Astrocyte of the spinal cord (primary cell): ENCODE measurements at regions not wholly inside any gene's neighbourhood (a gene's known extent, or its start where the extent isn't known, plus 50 kb on each side); places are given as distances from the start of the nearest gene placed in this dataset.
A peak's percentile ranks its signal among the peaks of the same experiment; 100 is the strongest.

Experiments
- DNase-seq: peaks from one replicate; pipeline ENCODE4 v3.0.0; 2011; ENCODE audit warnings: low read depth, low spot score
- H3K4me3 ChIP-seq: 2 replicates; pipeline ENCODE4 v1.5.1; 2011; ENCODE audit warnings: low read depth, mild to moderate bottlenecking, low read length, moderate library complexity
- in situ Hi-C: cut with HindIII; loops from 2 replicates; pipeline ENCODE4 v1.10.0; 2017; ENCODE audit warnings: low sequenced_read_pairs
- TF ChIP-seq, protein P1 (sequence below): IDR thresholded peaks from 2 replicates; pipeline ENCODE4 v1.5.1; 2012; ENCODE audit warnings: low read depth, mild to moderate bottlenecking, low read length, inconsistent platforms

DNA sequence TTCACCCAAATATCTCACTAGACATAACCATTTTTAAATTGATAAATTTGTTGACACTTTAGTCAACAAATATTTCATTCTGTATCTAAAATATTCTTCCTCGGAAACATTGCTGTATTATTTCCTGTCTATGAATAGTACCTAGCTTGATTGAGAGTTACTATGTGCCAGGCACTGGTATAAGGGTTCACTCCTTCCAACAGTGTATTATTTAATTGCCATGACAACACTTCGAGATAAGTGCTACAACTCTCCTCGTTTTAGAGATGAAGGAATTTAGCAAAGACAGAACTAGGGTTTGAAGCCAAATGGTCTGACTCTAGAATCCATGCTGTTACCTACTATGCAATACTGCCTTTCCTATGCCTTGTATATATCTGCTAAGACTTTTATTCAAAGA, 287.2 kb downstream of the YTHDC2 start:
- H3K4me3 ChIP-seq, result no peak overlapping the region
- in situ Hi-C loops, result no loop called here
- TF ChIP-seq, protein P1, sequence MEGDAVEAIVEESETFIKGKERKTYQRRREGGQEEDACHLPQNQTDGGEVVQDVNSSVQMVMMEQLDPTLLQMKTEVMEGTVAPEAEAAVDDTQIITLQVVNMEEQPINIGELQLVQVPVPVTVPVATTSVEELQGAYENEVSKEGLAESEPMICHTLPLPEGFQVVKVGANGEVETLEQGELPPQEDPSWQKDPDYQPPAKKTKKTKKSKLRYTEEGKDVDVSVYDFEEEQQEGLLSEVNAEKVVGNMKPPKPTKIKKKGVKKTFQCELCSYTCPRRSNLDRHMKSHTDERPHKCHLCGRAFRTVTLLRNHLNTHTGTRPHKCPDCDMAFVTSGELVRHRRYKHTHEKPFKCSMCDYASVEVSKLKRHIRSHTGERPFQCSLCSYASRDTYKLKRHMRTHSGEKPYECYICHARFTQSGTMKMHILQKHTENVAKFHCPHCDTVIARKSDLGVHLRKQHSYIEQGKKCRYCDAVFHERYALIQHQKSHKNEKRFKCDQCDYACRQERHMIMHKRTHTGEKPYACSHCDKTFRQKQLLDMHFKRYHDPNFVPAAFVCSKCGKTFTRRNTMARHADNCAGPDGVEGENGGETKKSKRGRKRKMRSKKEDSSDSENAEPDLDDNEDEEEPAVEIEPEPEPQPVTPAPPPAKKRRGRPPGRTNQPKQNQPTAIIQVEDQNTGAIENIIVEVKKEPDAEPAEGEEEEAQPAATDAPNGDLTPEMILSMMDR, result no peak
- DNase-seq, result no peak

DNA sequence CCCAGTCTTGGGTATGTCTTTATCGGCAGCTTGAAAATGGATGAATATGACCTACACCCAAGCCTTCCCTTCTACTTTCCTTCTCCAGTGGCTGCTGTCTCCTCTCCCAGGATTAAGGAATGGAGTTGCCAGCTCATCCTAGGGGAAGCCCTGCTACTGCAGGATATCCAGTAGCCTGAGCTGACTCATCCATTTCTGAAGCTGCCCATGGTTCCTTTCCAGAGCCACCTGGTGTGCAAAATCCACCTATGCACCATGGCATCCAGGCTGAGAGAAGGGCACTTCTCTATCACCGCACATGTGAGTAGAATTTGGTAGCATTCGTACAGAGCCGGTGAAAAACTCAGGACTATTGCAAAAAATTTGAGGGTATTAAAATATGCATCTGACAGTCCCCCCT, 290.8 kb downstream of the YTHDC2 start:
- no peak overlapping the region for H3K4me3 ChIP-seq
- in situ Hi-C loops, result no loop called here
- TF ChIP-seq, protein P1, result no peak
- no peak for DNase-seq

DNA sequence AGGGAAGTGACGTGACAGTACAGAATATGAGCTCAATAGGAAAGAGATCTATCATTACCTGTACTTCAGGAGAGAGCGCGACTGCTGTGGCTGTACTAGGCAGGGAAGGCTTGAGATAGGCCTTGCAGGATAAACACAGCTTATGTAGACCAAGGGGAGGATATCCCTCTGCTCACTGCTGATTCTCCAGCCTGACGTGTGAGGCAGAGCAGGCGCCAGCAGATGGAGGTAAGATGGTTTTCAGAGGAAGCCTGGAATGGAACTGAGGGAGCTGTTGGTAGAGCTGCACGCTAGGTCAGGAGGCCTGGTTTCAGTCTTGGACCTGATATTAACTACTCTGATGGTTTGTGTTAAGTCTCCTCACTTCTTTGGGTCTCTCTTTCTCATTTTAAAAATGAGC, 291.4 kb downstream of the YTHDC2 start:
- in situ Hi-C loops, result no loop called here
- TF ChIP-seq, protein P1, result no peak
- DNase-seq, result no peak
- H3K4me3 ChIP-seq, result no peak overlapping the region

DNA sequence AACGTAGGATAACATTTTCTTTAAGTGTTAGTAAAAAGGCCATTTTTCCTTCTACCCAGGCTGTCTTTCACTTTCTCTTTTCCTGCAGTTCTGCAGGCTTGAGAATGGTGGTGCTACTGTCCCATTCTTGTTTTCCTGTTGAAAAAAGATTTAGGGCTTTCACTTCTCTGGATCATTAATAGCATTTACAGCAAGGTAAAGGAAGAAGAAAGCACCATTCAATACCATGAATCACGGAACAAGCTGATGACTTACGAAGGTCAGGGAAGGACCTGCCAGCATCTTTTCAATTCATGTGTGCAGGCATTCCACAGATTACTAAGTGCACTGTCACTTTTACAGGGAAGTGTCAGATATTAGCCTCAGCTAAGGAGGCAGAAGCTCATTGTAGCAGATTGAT, 292.8 kb downstream of the YTHDC2 start:
- H3K4me3 ChIP-seq, result no peak overlapping the region
- TF ChIP-seq, protein P1, result peak; percentile 51
- in situ Hi-C loops, result no loop called here
- DNase-seq, result peak; percentile 28

DNA sequence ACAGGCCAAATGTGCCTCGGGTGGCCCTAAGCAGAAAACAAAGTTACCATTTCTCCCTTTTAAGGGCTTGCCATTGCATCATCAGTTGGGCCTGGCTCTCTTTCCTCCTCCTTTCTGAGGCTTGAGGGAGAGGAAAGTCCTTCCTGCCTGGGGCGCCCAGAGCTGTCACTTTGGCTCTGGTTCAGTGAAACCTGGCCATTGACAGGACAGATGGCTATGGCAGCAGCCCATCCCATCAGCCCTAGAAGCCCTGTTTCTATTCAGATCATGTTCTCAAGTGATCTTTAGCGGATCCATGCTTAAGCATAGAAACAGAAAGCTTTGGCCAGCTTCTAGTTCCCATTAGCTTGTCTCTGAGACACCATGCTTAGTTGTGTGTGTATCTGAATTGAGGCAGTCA, 293.4 kb downstream of the YTHDC2 start:
- no peak overlapping the region for H3K4me3 ChIP-seq
- TF ChIP-seq, protein P1, result no peak
- peak; percentile 11 for DNase-seq
- in situ Hi-C loops, result no loop called here

DNA sequence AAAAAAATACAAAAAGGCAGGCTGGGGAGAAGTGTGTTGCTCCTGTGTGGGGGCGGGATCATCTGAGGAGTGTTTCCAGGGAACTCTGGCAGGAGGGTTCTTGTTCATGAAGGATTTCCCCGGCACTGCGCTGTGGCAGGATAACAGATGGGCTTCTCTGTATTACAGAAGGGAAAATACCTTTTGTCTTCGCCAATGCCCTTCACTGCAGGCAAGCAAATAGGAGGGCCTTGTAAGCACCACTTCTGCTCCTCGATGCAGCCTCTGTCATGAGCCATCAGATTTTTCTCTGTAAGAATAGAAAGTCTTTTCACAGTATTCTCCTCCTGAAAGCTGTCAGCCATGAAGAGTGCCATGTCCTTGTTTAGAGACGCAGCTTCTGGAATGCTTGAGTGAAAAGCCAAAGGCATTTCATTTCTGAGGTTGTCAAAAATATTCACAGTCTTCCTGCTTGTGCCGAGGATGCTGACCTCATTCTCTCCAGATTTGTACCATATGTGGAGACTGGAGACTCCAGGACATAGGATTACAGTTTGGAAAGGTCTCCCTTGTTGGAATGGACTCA, 294.0 kb downstream of the YTHDC2 start:
- no peak overlapping the region for H3K4me3 ChIP-seq
- peak; percentile 13 for DNase-seq
- TF ChIP-seq, protein P1, result no peak
- in situ Hi-C loops, result no loop called here

DNA sequence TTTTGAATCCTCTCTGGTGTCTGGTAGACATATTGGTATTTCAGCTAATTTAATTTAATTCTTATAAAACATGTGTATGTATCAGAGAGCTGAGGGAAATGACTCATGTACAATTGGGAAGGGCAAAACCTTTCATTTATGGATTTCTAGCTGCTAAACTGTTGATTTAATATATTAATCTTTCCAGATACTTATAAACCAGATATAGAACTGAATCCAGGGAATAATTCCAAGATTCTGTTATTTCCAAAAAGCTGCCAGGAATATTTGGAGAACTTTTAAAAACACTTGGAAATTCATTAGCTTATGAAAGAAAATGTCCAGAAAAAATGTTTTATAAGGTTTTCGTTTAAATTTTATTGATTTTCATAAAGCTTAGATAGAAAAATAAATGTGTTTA, 295.5 kb downstream of the YTHDC2 start:
- in situ Hi-C loops, result no loop called here
- TF ChIP-seq, protein P1, result no peak
- H3K4me3 ChIP-seq, result no peak overlapping the region
- DNase-seq, result no peak
